SK-N-MC (cell line): ENCODE measurements at regions not wholly inside any gene's neighbourhood (a gene's known extent, or its start where the extent isn't known, plus 50 kb on each side); places are given as distances from the start of the nearest gene placed in this dataset.

ENCODE experiments used
- EZH2 ChIP-seq: fragments of 200-600 bp; sonication (generic); IDR thresholded peaks from one replicate; pipeline ENCODE4 v1.6.1; 2017; ENCODE audit warnings: antibody characterized with exemption
- POLR2AphosphoS5 ChIP-seq: IDR thresholded peaks from 2 replicates; pipeline ENCODE4 v1.6.1; 2012; ENCODE audit warnings: mild to moderate bottlenecking, low read depth, low read length, borderline replicate concordance

- TF ChIP-seq POLR2AphosphoS5 (no peak), EZH2 (no peak)
These were observed 133.5 kb upstream of the SGO1 start for GRCh38 chr3:20319551-20319950.
